ENCODE measurements at regions not wholly inside any gene's neighbourhood (a gene's known extent, or its start where the extent isn't known, plus 50 kb on each side); places are given as distances from the start of the nearest gene placed in this dataset.

DNA sequence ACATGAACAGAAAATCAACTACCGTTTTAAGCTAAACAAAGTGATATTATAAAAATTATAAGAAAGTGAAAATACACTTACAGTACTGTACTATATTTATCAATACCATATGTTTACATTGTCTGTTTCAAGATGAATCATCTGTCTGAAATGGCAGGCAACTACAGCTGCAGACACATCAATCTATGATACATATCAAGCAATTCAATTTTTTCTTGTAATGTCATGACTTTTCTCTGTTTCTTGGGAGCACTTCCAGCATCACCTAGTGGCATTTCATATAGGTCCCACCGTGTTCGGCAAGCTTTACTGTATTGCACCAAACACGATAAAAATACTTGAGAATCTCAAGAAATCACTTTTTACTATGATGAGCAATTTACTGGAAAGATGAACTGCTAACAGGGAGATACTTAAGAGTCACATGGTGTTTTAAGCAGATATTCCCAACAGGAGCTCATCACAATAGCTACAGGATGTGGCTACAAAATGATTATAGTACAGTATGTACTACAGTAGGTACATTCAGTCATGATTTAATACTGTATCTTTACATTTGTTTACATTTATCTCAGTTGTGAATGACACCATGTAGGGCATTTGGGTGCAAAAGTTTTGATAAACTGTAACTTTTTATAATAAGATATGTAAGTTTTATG lies 207.4 kb downstream of the ADAM29 start:
- no peak for DNase-seq

DNA sequence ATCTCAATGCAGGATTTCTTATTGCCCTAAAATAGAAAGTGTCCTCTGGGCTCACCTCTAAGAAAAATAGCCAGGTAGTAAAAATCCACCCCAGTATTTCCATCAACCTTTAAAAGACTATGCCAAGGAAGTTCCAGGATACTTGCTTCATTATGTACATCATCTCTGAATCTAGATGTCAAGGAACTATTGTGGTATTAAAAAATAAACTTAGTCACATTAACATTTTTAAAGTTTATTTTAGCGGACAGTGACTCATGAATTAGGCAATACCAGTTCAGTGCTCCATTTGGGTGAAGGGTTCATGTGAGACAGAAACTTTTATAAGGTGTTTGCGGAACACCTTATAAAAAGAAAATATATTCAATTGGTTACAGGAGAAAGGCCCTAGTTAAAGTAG lies 209.2 kb downstream of the ADAM29 start:
- no peak for DNase-seq

DNA sequence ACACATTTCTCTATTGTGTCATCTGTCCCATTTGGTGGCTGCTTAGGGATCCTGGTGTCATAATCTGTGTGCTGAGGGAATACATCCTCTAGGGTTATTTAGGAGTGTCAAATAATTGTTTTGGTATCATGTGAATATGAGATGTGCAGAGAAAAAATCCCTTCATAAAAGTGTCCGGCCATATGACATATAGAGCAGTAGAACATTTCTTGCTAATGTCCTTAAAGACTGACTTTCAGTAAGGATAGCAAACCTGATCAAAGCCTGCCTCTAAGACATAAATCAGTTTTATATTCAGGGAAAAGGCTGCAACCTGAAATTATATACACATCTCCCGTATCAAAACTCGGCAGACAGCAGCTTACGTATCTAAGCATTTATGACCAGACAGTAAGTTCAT lies 211.6 kb downstream of the ADAM29 start:
- no peak for DNase-seq

DNA sequence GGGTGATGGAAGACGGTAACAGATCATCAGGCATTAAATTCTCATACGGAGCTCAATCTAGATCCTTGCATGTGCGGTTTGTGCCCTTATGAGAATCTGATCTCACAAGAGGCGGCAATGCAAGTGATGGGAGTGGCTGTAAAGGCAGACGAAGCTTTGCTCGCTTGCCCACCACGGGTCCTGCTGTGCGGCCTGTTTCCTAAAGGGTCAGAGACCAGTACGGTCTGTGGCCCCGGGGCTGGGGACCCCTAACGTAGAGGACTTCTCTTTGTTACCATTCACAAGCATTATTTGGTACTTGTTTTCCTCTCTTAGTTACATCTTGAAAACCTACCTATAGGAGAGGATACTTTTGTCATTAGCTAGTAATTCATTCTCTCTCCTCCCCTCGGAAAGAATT lies 221.0 kb downstream of the ADAM29 start:
- no peak for DNase-seq

DNA sequence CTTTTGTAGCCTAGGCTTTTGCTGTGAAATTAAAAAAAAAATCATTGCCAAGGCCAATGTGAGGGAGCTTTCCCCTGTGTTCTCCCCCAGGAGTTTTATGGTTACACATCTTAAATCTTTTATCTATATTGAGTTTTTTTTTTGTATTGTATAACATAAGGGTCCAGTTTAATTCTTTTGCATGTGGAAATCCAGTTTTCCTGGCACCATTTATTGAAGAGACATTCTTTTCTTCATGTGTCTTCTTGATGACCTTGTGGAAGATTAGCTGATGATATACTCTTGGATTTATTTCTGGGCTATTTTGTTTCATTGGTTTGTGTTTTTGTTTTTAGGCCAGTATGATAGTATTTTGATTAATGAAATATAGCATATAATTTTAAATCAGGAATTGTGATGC lies 225.0 kb downstream of the ADAM29 start:
- DNase-seq: no peak

DNA sequence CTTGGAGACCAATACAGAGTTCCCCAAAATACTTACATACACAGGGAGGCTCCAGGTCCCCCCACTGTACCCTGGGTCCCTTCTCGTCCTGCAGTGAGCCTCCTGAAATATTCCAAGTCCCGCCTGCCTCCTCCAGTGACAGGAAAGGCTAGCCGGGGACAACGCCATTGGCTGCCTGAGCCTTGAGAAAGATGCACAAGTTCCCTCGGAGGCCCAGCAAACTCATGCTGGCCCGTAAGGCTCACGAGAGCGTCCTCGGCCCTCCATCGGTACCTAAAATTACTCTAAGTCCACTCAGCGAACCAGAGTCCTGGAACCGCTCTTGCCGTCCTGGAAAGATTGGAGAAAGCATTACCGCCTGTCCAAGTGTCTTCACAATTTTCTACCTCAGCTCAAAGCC lies 228.6 kb downstream of the ADAM29 start:
- DNase-seq: no peak

DNA sequence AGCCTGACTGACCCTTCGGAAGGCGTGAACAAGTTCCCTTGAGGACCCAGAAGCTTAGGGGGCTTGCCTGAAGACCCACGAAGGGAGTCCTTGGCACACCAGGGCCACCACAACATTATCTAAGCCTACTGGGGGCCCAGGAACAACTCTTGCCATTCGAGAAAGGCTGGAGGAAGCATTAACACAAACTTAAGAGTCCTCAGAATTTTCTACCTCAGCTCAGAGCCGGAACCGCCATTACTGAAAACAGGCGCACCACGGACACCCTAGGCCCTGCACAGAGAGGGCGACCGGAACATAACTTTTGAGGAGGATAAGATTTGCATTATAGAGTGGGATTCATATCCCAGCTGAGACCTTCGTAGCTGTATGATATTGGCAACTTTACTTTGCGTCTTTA lies 229.1 kb downstream of the ADAM29 start:
- DNase-seq: no peak

DNA sequence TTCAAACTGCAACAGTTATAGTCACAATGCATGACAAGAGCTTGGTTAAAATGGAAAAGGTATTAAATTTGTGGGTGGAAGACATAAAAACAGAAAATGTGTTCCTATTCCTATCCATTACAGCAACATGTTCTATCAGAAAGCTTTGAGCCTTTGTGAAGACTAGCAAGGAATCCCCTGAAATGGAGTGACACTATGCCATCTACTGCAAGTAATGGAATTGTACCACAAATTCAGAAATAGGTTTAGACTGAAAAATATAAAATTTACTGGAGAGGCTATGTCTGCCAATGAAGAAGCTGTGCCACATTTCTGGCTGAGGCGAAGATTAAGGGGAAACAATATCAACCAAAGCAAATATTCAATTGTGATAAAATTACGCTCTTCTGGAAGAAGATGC lies 247.9 kb downstream of the ADAM29 start:
- no peak for DNase-seq

DNA sequence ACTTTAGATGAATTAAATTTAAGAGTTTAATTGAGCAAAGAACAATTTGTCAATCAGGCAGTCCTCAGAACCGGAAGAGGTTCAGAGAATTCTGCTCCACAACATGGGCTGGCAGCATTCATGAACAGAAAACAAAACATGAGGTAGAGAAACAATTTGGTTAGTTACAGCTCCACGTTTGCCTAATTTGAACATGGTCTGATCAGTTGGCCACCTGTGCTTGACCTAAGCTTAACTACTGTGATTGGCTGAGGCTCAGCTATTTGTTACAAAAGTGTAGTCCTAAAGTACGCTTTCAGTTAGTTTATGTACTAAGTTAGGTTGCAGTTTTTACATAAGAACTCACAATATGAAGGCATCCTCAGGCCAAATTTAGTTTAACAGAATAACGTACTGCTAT lies 258.6 kb downstream of the ADAM29 start:
- DNase-seq: no peak

DNA sequence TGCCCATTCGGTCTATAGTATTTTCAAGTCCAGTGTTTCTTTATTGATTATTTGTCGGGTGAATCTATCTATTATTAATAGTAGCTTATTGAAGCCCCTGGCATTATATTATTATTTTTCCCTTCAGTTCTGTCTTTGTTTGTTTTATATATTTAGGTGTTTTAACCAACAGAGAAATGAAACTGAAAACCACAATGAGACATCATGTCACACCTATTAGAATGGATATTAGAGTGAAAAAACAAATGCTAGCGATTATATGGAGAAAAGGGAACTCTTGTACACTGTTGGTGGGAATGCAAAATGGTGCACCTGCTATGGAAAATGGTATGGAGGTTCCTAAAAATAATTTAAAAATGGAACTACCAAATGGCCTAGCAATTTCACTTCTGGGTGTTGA lies 272.5 kb downstream of the ADAM29 start:
- DNase-seq: no peak

DNA sequence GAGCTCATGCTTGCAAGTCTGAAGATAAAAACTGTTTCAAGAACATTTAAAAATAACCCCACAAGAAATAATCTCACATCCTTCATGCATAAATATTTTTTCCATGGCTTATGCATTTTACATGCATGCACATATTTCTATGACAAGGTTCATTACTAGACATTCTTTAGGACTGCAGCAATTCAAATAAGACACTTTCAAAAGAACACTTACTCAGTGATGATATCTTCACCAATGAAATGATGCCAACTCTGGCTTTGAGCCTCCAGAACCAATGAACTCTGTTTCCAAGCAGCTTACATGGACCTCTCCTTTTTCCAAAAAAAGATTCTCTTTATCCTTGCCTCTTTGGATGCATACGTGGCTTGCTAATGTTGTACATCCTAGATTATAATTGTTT lies 279.9 kb downstream of the ADAM29 start:
- no peak for DNase-seq

DNA sequence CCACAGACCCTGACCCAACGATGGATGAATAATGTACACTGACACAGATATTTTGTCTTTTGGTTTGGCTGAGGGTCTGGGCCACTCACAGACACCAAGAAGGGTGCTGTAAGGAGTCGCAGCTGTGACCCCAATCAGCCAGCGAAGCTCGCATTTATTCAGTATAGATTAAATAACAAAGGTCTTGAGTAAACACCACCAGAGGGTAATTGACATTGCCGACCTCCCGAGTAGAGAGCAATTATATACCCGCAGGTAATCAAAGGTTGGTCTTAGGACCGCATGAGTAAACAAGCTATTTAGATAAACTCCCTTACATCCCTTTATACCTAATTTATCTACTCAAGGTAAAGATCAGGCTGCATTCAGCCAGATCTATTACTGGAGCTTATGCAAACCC lies 297.1 kb downstream of the ADAM29 start:
- no peak for DNase-seq

DNA sequence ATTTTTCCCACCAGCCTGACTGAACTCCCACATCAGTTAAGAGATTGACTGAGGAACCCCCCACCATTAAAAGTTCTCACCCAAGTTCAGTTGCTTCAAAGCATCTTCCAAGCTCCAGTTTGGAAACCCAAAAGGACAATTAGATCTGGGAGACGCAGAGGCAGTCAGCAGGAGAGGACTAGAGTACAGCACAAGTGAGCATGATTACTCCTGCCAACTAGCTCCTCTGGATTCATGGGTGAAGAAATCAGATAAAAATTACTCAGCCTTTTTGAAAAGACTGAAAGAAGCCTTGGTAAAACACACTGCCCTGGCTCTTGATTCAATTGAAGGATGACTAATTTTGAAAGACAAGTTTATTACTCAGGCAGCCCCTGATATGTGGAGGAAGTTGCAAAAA lies 297.5 kb downstream of the ADAM29 start:
- DNase-seq: no peak

DNA sequence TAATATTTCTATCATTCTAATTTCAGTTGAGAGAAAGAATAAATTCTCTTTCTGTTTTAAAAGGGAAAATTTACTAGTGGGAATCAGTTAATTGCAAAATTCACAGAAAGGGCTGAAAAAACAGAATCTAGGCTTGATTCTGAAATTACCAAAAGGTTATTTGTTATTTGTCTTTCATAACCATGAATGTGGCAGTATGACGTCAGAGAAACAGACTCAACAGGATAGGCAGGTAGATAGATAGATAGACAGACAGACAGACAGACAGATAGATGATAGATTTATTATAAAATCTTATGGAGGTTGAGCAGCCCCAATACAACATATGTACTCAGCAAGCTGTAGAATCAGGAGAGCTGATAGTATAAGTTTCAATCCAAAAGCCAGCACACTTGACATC lies 311.0 kb downstream of the ADAM29 start:
- no peak for DNase-seq

DNA sequence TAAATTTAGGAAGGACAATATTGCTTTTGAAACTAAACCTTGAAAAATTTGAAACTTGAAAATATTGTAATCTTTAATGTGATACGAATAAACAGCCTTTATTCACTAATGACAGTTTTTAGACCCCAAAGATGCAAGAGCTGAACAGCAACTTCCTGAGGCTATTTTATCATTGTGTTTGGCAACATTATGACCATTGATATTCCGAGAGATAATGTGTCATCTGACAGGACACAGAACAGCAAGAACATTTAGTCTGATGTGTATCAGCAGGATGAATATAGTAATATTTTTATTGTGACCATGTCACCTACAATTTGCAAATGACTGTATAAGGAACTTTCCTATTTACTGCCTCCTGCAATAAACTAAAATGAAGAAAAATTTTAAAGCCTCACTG lies 316.0 kb downstream of the ADAM29 start:
- no peak for DNase-seq

DNA sequence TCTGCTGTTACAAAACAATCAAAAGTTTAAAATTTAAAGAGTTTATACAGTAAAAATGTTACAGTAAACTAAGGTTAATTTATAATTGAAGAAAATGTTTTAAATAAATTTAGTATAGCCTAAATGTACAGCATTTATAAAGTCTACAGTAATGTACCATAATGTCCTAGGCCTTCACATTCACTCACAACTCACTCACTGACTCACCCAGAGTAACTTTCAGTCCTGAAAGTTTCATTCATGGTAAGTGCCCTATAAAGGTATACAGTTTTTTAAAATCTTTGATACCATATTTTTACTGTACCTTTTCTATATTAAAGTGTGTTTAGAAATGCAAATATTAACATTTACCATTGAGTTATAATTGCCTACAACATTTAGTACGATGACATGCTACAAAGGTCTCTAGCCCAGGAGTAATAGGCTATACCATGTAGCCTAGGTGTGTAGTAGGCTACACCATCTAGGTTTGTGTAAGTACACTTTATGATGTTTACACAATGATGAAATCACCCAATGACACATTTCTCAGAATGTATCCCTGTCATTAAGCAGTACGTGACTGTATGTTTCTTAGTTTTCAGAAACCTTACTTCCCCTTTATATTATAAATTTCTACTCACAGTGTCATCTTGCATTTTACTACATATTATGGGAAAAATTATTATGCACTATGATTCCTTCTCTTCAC lies 320.8 kb downstream of the ADAM29 start:
- no peak for DNase-seq

DNA sequence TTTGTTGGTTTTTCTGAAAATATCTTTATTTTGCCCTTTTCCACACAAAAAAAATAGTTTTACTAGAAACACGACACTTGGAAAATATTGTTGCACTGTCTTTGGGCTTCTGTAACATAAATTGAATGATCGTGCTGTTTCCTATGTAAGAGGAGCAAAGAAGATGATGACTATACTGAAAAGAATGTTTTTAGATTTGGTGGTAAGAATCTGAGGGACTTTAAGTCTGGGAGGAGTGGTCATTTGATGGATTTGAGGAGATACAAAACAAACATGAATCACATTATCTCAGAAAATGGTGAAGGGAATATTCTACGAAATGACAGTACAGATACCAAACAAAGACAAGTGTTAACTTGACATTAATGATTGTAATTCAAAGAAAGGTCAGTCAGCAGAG lies 328.8 kb downstream of the ADAM29 start:
- no peak for DNase-seq

DNA sequence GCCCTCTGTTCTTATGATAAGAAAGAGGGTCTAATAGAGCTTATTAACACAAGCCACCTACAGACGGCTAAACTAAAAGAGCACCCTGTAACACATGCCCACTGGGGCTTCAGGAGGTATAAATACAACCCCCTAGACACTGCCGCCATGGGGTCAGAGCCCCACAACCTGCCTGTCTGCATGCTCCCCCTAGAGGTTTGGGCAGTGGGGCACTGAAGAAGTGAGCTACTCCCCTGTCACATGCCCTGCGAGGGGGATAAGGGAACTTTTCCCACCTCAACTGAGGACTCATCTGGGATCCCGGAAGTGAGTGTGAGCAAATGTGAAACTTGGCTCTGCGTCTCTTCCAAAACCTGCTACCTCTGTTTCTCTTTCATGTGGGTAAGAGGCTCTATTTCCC lies 334.5 kb downstream of the ADAM29 start:
- no peak for DNase-seq

DNA sequence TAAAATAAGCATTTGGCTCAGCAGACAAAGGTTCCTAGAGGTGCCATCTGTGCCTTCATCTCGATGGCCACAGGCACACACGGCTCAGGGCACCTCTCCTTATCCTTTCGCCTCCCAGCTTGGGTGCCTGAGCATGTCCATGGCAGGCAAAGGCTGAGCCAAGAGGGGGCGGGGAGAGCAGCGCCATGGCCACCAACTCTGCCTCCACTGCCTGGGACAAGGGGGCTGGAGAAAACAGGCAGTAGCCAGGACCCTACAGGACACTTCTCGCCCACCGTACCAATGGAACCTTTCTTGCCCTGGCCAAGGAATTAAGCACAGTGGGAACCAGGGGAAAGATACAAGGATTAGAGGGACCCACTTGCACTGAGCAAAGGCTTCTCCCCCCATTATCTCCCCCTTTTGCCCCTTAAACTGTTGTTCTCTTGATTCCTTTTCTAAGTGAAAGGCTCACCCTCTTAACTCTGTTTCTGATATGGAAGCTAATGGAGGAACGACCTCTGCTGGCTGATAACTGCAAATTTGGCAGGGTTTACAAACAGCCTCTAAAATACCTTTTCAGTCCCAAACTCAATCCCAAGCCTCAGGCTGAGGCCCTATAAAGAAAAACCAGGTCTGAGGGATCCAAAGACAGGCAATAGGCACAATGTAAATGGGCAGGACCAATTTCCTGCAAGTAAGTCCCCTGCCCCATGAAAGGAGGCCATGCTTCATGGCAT lies 335.2 kb downstream of the ADAM29 start:
- no peak for DNase-seq

DNA sequence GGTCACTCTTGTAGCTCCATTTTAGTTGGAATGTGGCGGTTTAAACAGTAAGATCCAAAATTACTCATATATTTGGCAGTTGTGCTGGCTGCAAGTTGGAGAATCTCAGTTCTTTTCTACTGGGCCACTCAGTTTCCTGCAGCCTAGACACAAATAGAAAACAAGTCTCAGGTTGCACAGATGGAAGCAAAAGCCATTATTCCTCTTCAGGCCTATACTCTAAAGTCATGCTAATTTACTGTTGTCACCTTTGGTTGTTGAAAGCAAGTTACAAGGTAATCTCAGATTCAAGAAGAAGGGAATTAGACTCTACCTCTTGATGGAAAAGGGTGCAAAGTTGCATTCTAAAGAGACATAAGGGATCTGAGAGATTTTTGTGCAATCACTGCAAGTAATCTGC lies 345.4 kb downstream of the ADAM29 start:
- DNase-seq: no peak

DNA sequence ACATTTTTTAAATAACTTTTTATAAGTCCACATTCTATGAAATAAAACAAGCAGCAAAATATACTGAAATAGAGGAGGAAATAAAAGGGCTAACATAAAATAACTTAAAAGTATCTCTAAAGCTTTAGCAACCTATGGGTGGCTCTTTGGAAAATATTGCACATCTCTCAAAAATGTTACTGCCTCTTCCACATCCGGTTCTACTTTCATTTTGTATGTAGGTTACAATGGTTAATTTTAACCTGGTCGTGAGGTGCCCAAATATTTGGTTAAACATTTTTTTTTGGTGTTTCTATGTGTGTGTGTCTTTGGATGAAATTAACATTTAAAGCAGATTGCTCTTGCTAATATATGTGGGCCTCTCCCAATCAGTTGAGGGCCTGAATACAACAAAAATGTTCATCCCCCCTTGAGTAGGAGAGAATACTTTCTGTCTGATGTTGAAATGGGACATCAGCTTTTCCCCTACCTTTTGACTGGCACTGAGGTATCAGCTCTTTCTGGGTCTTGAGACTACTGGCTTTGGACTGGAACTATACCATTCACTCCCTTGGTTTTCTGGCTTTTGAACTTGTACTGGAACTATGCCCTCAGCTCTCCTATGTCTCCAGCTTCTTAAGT lies 353.0 kb downstream of the ADAM29 start:
- no peak for DNase-seq

DNA sequence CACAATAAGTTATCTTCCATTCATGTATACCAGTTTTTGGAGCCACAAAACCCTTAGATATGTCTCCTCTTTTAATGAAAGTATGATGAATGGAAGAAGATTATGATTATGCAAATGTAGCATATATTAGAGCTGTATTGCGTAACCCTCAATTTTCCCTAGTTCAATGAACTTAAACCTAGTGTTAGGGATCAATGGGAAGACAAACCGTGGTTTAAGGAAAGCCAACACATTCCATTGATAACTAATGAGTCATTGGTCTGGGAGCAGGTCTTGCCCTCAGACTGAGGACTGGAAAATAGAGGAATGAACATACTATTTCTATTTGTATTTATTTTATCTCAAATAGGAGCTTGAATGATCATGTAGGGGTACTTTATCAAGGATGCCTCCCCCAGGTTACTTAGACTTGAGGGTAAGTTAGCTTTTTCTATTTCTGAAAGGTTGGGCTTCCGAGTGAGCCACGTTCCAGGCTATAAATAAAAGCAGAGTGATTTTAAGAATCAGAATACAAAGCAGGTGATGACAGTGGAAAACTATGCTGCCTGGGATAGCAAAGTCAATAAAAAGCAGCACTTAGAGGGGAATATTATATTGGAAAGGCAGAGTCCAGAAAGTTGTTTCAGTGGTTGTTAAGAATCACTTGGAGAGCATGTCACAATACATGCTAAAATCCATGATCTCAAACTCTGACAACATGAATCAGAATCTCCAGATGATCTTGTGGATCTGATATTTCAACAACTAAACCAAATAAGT lies 356.0 kb downstream of the ADAM29 start:
- no peak for DNase-seq

Measured in nucleus accumbens (tissue), 56 donors.